ENCODE measurements at regions not wholly inside any gene's neighbourhood (a gene's known extent, or its start where the extent isn't known, plus 50 kb on each side); places are given as distances from the start of the nearest gene placed in this dataset.

DNA sequence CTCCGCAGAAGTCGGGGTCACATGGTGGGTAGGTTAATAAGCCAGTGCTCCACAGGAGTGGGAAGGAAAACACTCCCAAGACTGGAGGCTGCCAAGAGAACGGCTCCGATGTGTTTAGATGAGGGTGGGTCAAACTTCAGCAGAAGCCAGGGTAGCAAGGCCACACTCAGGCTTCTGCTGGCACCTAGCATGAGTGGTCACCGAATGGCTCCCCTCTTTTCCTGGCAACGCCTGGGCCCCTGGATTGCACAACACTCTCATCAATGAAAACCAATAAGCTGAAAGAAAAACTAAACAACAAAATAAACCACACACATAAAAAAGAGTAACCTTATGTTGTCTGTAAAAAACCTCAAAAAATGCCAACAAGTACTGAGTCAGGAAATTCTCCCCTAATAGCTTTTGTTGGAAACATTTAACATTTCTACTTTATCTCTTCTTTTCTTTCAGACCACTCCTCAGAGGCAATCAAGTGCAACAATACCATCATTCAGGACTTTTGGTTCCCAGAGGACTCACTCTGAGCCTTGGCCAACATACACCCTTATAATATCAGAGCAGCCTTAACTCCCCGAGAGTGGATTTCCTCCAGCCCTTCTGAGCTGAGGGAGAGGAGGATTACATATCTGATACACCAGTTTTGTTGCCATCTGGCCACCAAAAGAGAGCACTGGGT lies 279.9 kb downstream of the ENC1 start:
- DNase-seq (no peak), ATAC-seq (peak in 2 of 4 donors; percentile 40 to 50)
- TF ChIP-seq, protein P1, sequence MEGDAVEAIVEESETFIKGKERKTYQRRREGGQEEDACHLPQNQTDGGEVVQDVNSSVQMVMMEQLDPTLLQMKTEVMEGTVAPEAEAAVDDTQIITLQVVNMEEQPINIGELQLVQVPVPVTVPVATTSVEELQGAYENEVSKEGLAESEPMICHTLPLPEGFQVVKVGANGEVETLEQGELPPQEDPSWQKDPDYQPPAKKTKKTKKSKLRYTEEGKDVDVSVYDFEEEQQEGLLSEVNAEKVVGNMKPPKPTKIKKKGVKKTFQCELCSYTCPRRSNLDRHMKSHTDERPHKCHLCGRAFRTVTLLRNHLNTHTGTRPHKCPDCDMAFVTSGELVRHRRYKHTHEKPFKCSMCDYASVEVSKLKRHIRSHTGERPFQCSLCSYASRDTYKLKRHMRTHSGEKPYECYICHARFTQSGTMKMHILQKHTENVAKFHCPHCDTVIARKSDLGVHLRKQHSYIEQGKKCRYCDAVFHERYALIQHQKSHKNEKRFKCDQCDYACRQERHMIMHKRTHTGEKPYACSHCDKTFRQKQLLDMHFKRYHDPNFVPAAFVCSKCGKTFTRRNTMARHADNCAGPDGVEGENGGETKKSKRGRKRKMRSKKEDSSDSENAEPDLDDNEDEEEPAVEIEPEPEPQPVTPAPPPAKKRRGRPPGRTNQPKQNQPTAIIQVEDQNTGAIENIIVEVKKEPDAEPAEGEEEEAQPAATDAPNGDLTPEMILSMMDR (IDR thresholded peaks at IDR 0.05): no peak
- no peak for TF ChIP-seq POLR2A (IDR thresholded peaks at IDR 0.05)
- Histone ChIP-seq H3K9me3 (peaks cover 0 to 2% (median 0%) of the 10 kb centered on the region in 12 donors), H3K27ac (peak overlapping the region in 2 of 12 donors; percentile 32 to 39), H3K27me3 (no peaks in the 10 kb centered on the region), H3K4me1 (peaks cover 0 to 18% (median 0%) of the 10 kb centered on the region in 12 donors), H3K36me3 (no peaks in the 10 kb centered on the region), H3K4me3 (no peak overlapping the region)
- WGBS, 4 donors: 66 to 74% (median 71%) methylated on average over 7 of the region's 7 CpGs
- intact Hi-C loops (cut with DNase I): no loop called here

DNA sequence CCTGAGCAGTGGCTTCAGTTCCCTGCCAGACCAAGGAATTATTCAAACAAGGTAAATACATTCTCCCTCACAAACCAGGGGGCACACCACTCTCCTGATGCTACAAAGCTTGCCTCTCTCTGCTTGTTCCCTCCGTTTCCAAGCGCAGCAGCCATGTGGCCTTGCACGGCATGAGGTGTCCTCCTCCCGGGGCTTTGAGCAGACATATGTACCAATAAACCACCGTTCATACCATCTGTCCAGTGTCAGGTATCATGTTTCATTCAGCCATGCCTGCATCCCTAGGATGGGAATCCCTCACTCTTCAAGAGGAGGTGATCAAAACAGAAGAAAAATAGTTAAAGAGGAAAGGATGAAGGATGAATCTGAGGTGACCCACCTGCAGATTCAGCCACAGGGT lies 282.7 kb downstream of the ENC1 start:
- 56 to 73% (median 65%) methylated on average over 5 of the region's 5 CpGs for WGBS, 4 donors
- Histone ChIP-seq H3K4me3 (no peak overlapping the region), H3K27me3 (no peaks in the 10 kb centered on the region), H3K4me1 (peaks cover 0 to 18% (median 0%) of the 10 kb centered on the region in 12 donors), H3K27ac (no peak overlapping the region), H3K36me3 (no peaks in the 10 kb centered on the region), H3K9me3 (no peaks in the 10 kb centered on the region)
- ATAC-seq (no peak), DNase-seq (no peak)
- TF ChIP-seq, protein P1 (IDR thresholded peaks at IDR 0.05): no peak
- no peak for TF ChIP-seq POLR2A (IDR thresholded peaks at IDR 0.05)
- intact Hi-C loops (cut with DNase I): no loop called here

DNA sequence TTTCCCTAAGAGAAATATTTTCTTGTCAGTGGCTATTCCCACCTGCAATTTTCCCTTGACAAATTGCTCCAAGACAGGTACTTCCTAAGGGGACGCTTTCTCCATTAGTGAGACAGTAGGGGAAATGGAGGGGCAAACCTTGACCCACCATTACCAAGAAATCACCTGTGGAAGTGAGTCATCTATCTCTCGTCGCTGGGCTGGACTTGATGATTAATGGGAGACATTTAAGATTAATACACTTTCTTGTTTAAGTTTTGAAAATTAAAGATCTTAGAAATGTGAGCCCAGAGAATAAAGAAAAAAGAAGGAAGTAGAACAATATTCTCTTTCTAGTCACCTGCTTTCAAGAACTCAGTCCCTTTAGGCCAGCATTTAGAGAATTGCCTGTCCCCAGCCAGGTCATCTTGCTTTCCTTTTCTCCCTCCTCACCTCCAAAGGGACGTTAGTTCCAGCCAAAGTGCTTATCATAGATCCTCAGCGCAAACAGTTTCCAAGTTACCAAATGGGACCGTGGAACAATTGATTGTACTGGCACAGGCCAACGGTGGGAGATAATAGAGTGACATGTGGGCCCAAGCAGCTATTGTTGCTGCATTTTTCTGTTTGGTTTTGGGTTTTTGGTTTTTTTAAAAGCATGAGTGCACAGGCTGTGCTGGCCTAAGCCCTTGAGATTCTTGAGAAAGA lies 284.4 kb downstream of the ENC1 start:
- 69 to 72% (median 69%) methylated on average over 7 of the region's 7 CpGs for WGBS, 4 donors
- ATAC-seq: peak; percentile 52 to 74 (median 66)
- TF ChIP-seq, protein P1 (IDR thresholded peaks at IDR 0.05): no peak
- no peak for TF ChIP-seq POLR2A (IDR thresholded peaks at IDR 0.05)
- no peak for DNase-seq
- intact Hi-C loops (cut with DNase I): no loop called here
- Histone ChIP-seq H3K9me3 (peaks cover 0 to under 1% (median 0%) of the 10 kb centered on the region in 12 donors), H3K27ac (no peak overlapping the region), H3K4me1 (peaks cover 0 to 16% (median 0%) of the 10 kb centered on the region in 12 donors), H3K27me3 (no peaks in the 10 kb centered on the region), H3K36me3 (no peaks in the 10 kb centered on the region), H3K4me3 (no peak overlapping the region)

DNA sequence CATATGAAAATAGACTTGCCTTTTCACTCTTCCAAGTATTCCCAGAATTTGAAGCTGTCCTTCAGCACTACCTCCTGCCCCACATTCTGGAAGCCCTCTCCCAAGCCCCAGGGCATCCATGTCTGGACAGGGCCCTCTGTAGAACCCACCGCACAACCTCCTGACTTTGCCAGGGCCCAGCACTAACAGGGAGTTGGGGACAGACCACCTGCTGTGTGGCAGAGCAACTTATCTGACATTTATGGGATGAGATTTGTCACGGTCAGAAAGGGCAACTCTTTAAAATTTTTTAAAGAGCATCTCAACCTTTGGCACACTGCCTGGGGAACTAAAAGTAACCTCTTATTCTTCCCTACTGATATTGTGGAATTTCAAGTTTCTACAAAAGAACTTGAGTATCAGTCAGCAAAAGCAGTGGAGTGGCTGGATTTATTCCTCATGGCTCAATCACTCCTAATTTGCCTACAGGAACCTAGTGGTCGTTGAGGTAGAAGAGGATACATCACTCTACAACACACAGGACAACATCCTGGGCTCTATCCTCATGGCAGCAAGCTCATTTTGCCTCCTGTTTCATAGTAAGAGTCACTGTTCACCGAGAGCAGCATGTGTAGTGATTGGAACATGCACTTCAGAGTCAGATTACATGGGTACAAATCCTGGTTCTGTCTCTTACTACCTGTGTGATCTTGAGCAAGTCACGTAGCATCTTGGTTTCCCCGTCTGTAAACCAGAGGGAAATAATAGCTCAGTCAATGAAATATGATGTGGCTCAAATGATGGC lies 285.3 kb downstream of the ENC1 start:
- 84 to 90% (median 88%) methylated on average over 6 of the region's 6 CpGs for WGBS, 4 donors
- ATAC-seq (no peak), DNase-seq (no peak)
- TF ChIP-seq, protein P1 (IDR thresholded peaks at IDR 0.05): no peak
- TF ChIP-seq POLR2A (IDR thresholded peaks at IDR 0.05): no peak
- intact Hi-C loops (cut with DNase I): no loop called here
- no peak overlapping the region for H3K4me3 ChIP-seq
- H3K36me3 ChIP-seq: no peaks in the 10 kb centered on the region
- H3K27ac ChIP-seq: no peak overlapping the region
- peaks cover 0 to 7% (median 0%) of the 10 kb centered on the region in 12 donors for H3K9me3 ChIP-seq
- H3K4me1 ChIP-seq: peaks cover 0 to 8% (median 0%) of the 10 kb centered on the region in 12 donors
- no peaks in the 10 kb centered on the region for H3K27me3 ChIP-seq
